GM12801 (cell line): ENCODE measurements at regions not wholly inside any gene's neighbourhood (a gene's known extent, or its start where the extent isn't known, plus 50 kb on each side); places are given as distances from the start of the nearest gene placed in this dataset.

ENCODE experiments used
- CTCF ChIP-seq: IDR thresholded peaks from one replicate; pipeline ENCODE4 v1.5.1; 2011; ENCODE audit warnings: control low read depth; ENCODE audit not compliant: insufficient read length; ENCODE audit errors: extremely low read depth

DNA sequence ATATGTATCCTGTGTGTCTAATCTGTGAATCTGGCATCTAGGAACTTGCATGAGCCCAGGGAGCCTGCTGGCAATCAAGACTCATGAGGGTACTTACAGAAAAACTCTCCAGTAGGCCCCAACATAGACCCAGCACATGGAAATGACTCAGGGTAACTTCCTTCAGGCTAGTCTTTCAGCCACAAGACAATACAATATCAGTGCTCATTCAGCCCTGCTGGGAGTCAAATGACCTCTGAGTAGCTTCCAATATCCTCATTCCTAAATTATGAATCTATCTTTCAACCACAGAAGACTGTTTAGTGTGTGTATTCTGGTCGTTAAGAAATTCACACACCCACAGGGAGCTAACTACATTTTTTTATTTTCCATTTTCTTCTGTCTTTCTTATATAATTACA is 1273.0 kb downstream of the EFNA5 start:
- no peak for TF ChIP-seq CTCF

DNA sequence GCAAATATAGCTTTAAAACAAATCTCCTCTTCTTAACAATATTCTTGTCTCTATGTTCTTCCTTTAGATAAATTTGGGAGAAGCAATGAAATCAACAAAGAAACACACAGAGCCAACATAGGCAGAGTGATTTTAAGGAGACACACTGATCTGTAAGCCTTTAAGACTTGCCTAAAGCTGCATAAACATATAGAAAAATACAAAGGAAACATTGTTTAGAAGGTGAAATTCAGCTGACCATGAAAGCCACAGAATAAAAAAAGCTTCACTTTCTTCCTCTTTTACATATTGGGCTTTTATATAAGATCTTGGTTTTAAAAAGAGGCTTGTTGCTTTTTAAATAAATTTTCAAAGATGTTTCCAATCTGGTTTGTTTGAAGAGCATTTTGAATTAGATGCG is 1277.5 kb downstream of the EFNA5 start:
- TF ChIP-seq CTCF = no peak

- no peak for TF ChIP-seq CTCF
Observed at GRCh38 chr5:106392766-106393165, 1278.0 kb downstream of the EFNA5 start.

DNA sequence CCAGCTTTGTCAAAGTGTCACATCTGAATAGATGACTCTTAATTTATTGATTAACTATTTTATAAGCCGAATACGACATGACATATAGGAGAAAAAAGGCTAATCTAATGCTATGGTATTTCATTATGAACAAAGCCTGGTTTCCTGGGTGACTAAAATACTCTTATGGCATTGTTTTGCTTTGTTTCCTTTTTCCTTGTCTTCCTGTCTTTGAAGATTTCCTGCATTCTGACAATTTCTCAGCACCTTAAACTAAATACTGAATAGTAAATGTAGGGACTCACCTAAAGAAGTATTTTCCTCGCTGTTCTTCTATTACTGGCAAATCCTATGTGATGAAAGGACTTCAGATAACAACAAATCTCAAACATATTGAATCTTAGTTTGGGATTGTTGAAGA is 1284.5 kb downstream of the EFNA5 start:
- TF ChIP-seq CTCF = no peak

DNA sequence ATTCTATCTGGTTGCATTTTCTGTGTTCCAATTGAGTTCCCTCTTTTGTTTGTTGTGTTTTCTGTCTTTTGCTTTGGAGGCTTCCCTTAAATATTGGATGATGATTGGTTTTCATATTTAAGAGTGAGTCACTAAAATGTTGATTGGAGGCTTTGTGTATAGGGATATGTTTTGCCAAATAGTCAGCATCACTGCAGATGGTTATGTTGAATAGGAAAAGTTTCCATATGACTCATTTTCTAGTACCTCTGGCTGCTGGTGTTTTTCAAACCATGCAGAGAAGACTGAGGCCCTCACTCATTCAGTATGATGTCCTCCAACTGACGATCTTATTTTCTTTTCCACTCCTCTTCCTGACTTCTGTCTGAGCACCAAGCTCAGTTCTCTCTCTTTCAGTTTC is 1290.0 kb downstream of the EFNA5 start:
- no peak for TF ChIP-seq CTCF

GRCh38 chr5:106376522-106376921 is 1294.2 kb downstream of the EFNA5 start:
- TF ChIP-seq CTCF = no peak

GRCh38 chr5:106374956-106375355 is 1295.8 kb downstream of the EFNA5 start:
- no peak for TF ChIP-seq CTCF

- no peak for TF ChIP-seq CTCF
Observed at GRCh38 chr5:106368021-106368420, 1302.7 kb downstream of the EFNA5 start.
